NCI-H2081 treated with DMSO at 0.1 percent for 48 hours (cell line): ENCODE measurements at regions not wholly inside any gene's neighbourhood (a gene's known extent, or its start where the extent isn't known, plus 50 kb on each side); places are given as distances from the start of the nearest gene placed in this dataset.

ENCODE experiments used
- DNase-seq: peaks from one replicate; lab custom pipeline; 2025; lab: John Stamatoyannopoulos, UW

- no peak for DNase-seq
Observed at GRCh38 chr4:60020389-60020788, 1179.7 kb upstream of the ADGRL3 start.

- no peak for DNase-seq
Observed at GRCh38 chr4:60033826-60034225, 1166.3 kb upstream of the ADGRL3 start.

DNA sequence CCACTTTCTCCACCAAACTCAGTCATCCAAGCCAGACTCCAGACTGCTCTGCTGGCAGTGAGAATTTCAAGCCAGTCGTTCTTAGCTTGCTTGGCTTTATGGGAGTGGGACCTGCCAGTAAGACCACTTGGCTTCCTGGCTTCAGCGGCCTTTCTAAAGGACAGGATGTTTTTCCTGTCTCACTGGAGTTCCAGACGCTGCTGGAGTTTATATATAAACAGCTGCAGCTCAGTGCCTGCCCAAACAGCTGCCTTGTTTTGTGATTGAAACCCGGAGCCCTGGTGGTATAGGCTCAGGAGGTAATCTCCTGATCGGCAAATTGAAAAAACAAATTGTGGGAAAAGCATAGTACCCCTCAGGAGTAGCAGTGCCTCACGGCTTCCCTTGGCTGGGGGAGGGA lies 1165.8 kb upstream of the ADGRL3 start:
- DNase-seq = no peak

DNA sequence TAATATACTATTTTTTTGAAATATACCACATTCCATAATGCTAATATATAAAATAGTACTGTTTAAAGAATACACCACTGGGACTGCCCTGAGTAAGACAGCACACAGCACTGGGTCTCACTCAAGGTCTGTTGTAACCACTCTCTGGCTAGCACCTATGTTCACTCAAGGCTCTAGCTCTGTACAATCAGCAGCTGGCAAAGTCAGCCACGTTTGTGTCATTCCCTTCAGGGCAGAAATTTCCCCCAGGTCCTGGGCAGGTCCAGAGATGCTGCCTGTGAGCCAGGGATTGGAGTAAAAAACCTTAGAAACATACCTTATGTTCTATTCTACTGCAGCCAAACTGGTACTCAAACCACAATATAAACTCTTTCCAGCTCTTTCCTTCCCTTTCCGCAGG lies 1160.2 kb upstream of the ADGRL3 start:
- no peak for DNase-seq

DNA sequence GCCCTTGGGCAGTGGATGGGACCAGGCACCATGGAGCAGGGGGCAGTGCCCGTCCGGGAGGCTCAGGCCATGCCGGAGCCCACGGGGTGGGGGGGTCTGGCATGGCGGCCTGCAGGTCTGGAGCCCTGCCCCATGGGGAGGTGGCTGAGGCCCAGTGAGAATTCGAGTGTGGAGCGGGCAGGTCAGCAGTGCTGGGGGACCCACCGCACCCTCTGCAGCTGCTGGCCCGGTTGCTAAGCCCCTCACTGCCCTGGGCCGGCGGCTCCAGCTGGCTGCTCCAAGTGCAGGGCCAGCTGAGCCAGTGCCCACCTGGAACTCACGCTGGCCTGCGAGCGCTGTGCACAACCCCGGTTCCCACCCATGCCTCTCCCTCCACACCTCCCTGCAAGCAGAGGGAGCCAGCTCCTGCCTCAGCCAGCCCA lies 1157.9 kb upstream of the ADGRL3 start:
- DNase-seq = no peak

DNA sequence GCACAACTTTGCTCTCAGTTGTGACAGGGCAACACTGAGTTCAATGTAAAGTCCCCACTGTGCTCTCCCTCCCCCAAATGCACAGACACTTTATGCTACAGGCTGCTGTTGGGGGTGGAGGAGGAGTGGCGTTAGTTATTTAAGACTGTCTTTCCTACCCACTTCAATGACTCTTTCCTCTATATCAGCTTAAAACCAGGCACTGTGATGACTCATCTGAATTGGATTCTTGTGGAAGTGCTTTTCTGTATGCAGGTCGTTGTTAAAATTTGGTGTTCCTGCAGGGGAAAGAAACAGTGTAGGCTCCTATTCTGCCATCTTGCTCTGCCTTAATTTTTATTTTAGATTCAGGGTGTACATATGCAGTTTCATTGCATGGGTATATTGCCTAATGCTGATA lies 1157.2 kb upstream of the ADGRL3 start:
- no peak for DNase-seq

DNA sequence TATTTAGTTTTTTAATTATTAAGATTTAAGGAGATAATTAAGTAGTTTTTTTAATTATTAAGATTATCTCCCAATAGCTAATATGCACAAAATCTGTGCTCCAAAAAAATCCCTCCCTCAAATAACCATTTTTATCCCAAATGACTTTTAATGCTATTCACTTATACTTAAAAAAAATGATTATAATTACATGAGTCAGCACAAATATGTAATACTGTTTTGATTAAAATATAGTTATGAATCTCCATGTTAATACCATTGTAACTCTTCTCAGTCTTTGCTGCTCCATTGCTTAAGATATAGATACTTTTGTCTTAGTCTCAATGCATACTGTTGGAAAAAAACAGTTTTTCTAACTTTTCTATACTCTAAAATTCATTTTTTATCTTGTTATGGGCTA lies 1121.1 kb upstream of the ADGRL3 start:
- no peak for DNase-seq

- no peak for DNase-seq
Observed at GRCh38 chr4:60081839-60082238, 1118.3 kb upstream of the ADGRL3 start.

GRCh38 chr4:60088807-60089486 lies 1111.2 kb upstream of the ADGRL3 start:
- no peak for DNase-seq

DNA sequence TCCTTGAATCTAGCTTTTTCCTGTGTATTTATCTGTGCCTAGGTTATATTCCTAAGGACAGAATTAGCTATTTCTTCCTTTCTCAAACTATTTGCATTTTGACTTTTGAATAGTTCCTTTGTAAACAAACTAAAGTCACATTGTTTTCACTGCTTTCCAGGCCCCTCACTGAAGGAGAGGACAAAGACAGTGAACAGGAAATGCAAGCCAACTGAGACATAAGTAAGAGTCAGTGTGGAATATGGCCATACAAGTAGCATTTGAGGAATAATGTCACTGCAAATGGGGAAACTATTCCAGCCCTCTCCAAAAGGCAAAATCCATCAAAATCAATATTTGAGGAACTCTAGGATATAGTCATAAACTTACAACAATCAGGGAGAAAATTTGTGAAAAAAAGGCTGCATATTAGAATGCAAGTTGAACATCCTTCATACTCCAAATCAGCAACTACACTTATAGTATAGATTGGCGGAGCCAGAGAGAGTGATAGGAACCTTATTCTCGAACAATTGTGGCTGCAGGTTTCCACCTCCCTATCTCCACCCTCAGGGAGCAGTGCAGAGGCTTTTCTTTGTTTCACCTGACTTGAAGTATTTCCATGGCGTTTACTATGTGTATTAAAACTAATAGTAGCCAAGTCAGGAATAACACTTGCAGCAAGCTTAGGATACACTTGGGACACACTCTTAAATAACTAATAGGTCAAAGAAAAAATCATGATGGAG lies 1110.4 kb upstream of the ADGRL3 start:
- DNase-seq = no peak

DNA sequence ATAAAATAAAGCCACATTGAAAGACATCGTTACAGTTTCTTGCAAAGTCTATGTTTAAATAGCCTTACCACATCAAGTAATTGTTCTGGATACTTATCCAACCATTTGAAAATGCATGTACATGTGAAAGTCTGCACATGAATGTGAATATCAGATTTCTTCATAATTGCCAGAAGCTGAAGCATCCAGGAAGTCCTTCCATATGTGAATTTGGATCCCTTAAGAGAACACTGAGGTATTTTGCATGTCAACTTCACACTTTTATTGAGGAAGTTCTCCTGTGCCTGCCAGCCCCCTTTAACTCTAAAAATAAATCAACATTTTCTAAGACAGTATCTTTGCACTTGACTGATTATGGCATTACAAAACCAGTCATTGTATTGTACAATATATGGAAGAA lies 1103.5 kb upstream of the ADGRL3 start:
- no peak for DNase-seq

DNA sequence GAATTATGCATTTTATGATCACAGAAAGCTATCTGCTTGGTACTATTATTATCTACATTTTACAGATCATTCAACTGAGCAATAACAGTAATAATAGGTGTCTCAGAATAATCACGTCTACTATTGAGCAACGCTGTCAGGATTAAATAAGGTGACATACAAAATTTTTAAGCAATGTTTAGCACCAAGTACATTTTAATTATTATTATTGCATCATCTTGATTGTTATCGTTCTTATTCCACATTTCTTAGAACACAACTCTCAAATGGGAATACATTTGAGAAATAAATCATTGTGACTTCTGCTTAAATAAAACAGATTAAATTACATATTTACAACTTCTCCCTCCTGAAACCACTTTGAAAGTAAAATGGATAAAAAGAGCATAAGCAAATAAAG lies 1083.5 kb upstream of the ADGRL3 start:
- no peak for DNase-seq

DNA sequence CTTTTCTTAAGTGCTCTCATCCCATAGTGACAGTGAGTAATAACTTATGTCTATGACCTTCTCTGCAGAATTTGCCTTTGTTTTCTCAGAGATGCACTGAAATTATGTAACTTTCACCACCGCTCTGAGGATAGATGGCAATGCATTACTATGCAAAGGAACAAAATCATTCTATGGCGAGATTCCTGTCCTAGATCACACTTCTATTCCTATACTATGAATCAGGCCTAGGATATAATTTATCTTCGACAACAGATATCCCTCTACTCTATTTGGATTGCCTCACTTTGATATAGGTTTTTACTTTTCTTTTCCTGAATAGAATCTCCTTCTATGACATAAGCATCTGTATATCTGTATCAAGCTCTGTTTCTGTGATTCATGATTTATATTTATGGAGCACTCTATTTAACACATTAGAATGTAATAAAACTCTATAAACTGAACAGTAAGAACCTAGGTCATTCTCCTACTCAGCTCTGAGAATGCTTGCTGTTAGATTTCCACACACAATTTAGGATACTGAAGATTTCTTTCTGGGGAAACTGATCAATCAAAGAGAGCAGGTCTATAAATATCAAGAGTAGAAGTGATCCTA lies 1082.3 kb upstream of the ADGRL3 start:
- DNase-seq = no peak

- no peak for DNase-seq
Observed at GRCh38 chr4:60122820-60123219, 1077.3 kb upstream of the ADGRL3 start.

DNA sequence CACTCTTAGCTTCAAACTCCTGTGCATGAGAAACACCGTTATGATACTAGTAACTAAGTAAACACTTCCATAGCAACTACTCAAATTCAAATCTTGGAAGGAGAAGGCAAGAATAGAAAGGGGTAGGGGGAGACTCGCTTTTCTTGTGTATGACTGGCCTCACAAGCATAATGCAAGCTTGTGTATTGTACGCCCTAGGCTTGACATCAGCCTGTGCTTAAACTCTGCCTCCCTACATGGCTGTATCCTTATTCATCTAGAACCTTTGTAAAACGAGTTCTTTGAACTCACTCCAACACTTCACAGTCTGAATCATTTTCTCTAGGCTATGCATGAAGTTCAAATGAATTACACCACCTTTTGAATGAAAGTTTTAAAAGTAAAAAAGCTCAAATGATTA lies 1071.2 kb upstream of the ADGRL3 start:
- DNase-seq = no peak

DNA sequence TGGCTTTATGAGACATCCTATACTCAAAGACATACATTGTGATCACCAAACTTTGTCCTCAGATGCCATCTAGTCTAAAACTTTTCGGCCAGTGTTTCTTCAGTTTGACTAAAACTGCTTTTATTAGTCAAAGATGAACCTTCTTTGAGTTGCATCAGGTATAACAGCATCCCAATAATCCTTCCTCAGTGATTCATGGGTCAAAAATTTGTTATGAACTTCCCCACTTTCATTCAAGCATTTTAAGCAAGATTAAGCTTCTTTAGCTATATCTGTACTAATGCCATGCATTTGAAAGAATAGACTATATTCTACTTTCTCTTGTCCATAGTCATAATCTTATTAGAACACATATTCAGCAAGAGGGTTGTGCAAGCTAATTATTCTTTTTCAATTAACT lies 1070.4 kb upstream of the ADGRL3 start:
- DNase-seq = no peak

DNA sequence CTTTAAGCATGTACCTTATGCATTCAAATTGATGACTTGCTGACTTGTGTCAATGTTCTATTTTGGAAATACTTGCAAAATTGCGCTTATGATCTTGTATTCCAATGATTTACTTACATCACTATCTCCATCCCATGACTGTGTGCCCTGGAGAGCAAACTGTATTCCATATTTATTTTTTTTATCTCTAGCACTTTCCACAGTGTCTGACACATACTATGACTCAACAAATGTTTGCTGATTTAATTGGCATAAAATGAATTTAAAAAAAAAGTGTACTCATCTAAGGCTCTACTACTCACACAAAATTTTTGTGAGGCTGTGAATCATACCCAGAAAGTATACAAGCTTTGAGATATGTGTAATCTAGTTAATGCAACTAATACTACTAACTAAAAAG lies 1066.8 kb upstream of the ADGRL3 start:
- no peak for DNase-seq

DNA sequence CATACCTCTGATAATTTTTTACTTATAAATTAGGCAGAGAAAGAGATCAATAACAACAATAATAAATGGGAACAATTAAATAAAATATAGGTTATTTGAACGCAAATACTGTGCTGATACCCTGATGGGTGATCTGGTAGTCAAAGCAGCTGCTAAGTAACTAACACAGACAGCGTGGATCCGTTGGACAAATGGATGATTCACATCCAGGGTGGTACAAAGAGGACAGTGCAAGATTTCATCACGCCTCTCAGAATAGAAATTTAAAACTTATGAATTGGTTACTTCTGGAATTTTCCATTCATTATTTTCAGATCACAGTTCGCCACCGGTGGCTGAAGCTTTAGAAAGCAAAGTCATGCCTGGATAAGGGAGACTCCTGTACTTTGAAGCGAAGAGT lies 1066.0 kb upstream of the ADGRL3 start:
- DNase-seq = no peak

- no peak for DNase-seq
Observed at GRCh38 chr4:60155088-60155487, 1045.0 kb upstream of the ADGRL3 start.

DNA sequence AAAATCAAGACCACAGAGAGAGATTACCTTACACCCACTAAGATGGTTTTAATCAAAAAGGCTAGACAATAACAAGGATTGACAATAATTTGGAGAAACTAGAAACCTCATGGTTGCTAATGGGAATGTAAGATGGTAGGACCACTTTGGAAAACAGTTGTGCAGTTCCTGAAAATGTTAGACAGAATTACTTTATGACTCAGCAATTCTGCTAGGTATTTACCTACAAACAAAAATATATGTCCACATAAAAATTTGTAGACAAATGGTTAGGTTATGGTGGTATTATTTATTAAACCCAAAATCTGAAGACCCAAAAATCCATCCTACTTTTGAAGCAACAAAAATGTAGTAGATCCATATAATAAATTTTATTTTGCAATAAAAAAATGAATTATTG lies 1027.0 kb upstream of the ADGRL3 start:
- no peak for DNase-seq

GRCh38 chr4:60173718-60174117 lies 1026.4 kb upstream of the ADGRL3 start:
- DNase-seq = no peak

GRCh38 chr4:60175241-60175640 lies 1024.9 kb upstream of the ADGRL3 start:
- DNase-seq = no peak

GRCh38 chr4:60187428-60187827 lies 1012.7 kb upstream of the ADGRL3 start:
- DNase-seq = no peak

DNA sequence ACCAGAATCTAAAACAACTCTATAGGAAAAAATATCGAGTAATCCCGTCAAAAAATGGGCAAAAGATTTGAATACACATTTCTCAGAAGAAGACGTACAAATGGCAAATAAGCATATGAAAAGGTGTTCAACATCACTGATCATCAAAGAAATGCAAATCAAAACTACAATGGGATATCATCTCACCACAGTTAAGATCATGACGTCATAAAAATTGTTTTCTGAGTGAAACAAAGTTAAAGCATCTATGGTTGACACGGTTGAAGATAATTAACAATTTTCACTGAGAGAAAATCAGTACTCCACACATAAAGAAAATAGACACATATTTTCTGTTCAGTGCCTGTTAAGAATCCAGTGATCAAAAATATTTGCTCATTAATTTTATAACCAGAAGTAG lies 1010.8 kb upstream of the ADGRL3 start:
- DNase-seq = no peak
